GM19468 (cell line): ENCODE measurements at regions not wholly inside any gene's neighbourhood (a gene's known extent, or its start where the extent isn't known, plus 50 kb on each side); places are given as distances from the start of the nearest gene placed in this dataset.

Source experiments
- ATAC-seq: cut with Tn5 transposase; IDR thresholded peaks from one replicate; pipeline ENCODE4 v1.9.1; 2021; ENCODE audit warnings: mild to moderate bottlenecking, moderate library complexity, moderate number of reproducible peaks; ENCODE audit not compliant: unreplicated experiment; ENCODE audit errors: extremely low read depth

DNA sequence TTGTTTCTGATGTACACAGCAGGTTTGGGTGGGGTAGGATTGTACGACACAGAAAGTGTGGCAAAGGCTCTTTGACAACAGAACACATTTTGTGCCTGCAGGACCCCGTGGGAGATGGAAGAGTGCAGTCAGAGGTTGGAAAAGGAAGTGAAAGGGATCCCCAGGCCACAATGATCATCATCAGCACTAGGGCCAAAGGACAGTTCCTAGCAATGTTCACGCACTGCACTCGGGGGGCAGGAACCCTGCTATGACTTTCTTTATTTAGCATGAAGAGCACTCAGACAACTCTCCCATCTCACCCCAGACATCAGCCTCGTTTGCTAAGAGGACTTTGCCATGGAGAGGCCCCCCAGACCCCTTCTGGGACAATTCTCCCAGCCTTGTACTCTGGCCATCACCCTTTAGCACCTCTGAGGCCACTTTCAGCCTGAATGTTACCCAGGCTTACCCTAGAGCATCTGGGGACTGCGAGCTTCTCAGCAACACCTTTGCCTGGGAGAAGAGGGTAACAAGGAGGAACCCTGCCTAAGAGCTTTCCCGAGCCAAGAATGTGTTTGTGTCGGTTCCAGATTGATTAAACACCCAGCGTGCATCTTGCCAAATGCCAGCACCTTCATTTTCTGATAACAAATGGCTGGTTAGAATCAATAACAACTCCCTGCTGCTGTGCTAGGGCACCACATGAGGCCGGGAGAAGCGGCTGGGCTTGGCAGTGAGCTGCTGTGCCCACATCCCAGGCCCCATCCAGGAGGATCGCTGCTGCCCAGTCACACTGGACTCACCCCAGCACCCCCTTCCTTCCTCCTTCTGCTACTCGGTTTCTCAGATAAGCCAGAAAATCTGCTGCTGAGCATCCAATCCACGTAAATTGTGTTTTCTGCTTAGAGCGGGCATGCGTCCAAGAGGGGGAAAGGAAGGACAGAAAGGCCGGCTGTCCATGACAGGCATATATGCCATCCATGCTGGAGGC lies 633.1 kb downstream of the AJAP1 start:
- no peak for ATAC-seq

DNA sequence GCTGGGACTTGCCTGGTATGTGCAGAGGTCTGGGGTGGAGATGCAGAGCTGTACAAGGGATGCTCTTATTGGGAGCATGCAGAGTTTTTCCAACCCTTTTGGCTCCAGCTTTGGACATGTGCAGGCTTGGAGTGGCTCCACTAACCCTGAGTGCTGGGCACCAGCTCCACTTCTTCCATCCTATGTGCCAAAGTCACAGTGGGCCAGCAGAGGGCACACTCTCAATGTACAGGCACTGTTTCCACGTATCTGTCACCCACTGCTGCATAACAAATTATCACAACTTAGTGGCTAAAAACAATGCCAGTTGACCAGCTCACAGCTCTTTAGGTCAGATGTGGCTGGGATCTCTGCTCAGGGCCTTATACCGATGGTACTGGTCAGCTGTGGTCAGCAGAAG lies 631.8 kb downstream of the AJAP1 start:
- no peak for ATAC-seq

DNA sequence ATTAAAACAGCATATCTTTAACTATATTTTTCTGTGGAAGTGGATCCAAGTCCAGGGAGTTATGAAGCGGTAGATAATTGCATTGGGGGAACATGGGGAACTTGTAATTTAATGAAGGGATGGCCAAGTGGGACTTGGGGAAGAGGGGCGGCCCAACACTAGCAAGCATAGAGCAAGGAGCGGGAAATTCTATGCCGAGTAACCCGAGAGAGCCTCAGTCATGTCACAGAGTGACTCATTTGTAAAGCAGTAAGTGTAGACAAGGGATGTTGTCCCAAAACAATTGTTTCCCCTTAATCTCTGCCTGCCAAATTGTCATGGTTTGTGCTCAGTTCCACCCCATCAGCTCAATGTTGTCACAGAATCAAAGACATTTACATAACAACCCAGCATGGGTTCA lies 620.1 kb downstream of the AJAP1 start:
- ATAC-seq: no peak

DNA sequence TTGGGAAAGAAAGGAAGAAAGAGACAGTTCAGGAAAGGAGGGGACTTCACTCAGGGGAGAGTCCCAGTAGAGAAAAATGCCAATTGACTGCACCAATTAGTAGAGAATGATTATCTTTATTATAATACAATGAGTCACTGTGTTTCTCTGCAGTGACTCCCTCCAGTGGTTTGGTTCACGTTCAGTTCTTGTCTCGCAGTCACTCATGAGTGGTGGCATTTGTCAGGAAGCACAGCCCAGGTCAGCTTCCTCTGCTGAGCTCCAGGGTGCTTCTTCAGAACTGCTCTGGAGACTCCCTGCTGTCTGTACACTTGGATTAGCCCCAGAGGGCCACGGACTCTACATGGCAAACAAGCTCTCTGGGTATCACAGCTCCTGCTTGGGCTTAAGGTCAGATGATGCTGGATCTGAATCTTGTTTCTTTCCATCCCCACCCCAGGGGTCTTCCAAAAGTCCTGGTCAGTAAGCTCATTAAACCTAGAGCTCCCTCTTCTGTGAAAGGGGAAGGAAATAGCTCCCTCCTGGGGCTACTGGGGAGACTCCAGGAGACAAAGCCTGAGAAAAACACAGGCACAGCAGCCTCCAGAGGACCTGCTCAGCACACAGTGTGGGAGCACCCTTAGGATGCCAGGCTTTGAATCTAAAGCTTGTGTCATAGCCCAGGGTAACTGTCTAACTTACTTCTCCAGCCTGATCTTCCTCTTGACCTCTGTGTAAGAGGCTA lies 619.0 kb downstream of the AJAP1 start:
- ATAC-seq: no peak

DNA sequence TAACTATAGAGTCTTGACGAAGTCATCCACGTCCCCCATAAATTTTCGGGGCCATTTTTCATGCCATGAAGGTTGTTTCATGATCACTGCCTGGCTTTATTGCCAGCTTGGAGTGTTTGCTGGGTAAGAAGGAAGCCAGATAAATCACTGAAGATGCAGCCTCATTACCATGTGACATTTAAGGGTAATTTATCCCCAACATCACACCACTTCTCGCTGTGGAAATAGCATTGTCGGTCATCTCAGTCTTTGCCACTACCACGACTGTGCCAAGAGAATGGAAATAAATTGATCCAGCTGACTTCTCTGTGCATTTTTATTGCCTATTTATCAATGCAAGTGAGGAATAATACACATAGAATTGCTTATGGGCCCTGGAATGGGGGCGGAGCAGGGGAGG lies 617.9 kb downstream of the AJAP1 start:
- ATAC-seq: no peak

DNA sequence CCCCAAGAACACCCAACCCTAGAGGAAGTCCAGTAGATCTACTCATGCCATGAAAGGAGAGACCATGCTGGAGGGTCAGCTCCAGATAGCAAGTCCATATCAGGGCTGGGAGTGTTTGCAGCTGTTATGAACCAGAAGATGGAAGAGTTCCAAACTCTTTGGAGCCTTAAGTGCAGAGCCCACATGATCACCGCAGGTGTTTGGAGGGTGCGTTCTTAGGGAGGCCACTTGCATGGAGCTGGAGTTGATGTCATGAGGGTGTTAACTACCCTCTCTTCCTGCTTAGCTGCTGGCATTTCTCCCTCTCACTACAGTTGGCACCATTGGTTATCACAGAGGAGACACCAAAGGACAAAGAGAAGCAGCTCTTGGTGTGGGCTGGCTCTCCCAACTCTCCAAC lies 616.9 kb downstream of the AJAP1 start:
- ATAC-seq: no peak

DNA sequence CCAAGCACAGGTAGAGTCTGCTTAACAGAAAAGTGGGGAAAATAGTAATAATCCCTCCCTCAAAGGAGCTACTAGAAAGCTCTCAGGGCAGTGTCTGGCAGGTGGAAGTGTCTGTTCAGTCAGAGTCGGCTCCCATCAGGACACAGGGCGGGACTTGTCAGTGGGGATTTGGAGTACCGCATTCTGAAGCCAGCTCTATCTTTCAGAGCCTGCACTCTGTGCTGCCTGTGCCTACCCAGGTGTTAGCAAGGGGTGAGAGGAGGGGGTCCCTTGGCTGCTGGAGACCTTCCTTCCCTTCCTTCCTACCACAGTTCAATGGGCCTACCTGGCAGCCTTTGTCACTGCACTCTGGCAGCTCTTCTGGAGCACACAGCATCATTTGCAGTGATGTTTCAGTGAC lies 615.5 kb downstream of the AJAP1 start:
- no peak for ATAC-seq

DNA sequence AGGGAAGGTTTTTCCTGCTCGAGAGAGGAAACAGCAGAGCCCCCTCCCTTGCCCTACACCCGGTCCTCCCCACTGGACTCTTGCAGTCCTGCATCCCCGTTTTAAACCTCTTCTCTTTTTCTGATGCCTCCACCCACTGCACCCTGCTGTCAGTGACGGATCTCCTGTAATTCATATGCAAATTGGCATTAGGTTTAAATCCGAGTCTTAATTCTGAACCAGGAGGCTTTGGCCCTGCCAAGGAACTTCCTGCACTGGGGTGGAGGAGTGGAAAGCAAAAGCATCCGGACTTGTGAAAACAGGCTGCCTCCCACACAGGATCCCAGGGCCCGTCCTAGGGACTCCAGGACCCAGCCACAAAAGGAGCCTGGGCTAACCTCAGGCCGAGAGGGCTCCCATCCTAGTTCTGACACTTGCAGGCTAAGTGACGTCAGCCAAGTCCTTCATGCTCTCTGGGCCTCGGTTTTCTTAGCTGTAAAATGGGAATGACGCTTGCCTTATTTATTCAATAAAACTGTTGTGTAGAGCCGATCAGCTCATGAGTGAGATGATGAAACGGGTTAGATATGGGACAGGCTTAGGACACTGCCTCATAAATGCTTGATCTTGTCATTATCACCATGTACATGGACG lies 613.3 kb downstream of the AJAP1 start:
- no peak for ATAC-seq

DNA sequence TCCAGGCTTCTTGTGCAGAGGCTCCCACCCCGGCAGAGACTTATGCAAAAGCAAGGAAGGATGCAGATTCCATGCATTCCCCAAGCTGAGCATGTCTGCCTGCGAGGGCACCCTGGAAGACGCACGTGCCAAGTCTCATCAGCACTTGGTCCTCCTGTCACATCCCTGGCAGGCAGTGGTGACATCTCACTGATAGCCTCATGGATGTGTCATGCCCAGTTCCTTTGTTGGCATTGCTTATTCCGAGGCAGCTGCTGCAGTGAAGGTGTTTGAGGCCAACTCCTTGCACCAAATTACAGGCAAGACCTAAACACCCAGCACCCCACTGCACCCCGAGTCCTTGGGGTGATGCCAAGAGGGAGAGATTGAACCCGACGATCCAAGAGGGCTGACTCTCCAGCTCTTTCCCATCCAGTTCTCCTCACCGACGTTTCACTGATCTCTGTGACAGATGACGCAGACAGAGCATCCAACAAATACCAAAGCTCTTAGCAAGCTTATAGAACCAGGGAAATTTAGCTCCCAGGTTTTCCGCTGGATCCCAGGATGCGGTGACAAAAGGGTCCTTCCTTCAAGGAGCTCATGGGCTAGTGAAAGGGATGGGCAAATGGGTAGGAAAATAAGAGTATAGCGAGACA lies 611.1 kb downstream of the AJAP1 start:
- no peak for ATAC-seq

DNA sequence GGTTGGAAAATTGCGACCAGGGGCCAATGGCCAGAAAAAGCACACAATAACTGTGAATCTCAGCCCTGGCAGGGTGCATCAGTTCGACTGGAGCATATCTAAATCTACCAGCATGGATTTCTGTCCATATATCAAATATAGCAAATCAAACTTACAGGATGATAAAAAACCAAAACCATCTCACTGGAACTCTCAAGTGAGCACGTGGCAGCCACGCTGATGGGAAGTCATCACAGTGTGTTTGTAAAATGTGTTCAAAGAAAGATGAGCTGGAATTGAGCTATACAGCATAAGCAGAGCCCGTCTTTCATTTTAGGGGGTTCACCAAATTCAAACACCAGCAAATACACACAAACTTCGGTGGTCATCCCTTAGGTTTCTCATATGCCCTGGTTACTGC lies 610.1 kb downstream of the AJAP1 start:
- ATAC-seq: no peak

DNA sequence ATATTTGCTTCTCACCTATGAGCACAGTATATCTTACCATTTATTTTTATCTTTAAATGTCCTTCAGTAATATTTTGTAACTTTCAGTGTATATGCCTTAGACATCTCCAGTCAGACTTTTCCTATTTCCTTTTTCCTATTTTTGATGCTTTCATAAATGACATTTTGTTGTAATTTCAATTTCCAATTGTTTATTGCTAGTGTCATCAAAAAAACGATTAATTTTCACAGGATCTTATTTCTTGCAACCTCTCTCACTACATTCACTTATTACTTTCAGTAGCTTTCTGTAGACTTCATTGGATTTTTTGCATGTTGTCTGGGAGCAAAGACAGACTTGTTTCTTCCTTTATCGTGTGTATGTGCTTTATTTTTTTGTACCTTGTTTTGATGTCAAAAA lies 602.4 kb downstream of the AJAP1 start:
- no peak for ATAC-seq

DNA sequence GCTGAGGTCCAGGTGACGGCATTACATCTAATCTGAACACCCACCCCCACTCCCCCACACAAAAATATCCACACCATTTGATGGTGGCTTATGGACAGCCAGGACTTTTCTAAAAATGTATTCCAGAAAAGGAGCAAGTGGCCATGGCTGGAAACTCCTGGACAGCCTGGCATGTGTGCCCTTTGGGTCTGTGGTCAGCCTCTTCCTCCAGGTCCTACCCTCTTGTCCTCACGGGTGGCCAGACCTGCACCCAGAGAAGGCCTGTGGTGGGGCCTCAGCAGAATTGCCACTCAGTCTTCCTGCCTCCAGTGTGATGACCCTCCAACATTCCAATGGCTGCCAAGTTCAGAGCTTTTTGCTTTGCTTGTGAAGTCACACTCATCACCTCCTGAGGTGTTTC lies 600.6 kb downstream of the AJAP1 start:
- ATAC-seq: no peak

DNA sequence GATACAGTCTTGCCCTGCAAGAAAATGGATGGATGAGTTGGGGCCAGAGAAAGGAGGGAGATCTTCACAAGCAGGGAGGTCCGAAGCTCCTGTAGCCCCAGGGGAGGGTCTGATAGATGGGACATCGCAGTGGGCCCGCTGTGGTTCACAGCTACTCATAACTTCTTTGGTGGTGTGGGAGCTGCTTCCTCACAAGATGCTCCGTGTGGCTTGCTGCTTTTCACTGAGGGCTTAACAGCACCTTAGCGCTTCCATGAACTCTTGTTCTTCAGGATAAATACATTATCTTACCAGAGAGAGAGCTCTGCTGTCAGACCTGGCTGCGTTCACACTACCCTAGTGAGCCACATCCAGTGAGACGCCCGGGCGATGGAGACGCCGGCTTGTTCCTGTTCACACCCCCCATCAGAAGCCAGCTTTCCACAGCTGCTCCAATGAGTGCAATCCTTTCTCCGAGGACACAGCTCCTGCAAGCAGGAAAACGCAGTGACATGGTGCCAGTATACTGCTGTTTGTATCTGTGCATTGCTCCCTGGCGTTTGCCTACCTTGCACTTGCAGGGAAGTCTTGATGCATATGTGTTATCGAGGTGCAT lies 599.8 kb downstream of the AJAP1 start:
- ATAC-seq: no peak

DNA sequence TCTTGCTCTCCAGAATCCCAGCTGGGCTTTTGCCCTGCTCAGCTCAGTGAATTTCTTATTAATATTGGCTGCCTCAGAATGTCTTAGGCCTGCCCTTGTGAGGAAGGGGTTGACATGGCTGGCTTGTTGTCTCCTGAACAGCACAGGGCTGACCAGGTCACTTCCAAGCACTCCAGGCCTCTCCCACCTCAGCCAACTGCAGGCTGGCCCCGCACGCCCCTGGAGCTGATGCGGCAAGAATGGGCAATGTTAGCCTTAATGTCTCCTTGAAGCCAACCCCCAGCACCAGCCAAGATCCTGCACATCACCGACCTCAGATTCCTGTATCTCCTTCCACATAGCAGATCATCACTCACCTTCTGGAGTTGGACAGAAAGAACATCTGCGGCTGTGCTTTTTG lies 598.6 kb downstream of the AJAP1 start:
- ATAC-seq: no peak

DNA sequence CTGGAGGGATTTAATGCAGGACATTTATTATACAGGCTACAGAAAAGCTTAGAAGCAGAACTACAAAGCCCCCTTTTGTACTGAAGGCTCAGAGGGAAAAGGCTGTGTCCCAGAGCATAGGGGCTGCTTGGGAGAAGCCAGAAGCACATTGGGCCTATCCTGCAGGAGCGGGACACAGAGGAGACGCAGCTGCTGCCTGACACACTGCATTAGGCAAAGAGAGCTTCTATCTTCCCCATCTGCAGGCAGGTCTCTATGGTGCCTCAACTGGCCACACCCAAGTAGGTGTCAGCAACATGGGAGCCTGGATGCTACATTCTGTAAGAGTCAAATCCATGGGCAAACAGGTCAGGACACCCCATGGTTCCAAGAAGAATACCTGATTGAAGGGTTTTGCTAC lies 595.9 kb downstream of the AJAP1 start:
- no peak for ATAC-seq

DNA sequence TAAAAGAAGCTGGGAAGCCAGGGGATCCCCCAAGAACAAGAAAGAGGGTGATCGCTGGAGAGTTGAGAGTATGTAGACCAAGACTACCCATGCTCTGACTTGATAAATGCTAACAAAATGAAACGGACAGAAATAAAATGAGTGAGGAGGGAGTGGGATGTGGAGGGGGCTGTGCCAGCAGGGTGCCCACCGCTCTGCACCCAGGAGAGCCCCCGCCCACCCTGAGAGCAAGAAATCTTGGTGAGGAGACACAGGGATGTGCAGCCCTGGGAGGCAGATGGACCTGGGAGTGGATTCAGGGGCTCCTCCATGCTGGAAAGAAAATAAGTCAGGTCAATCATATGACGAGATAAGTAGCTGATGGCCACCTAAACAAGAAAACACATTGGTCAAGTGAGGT lies 590.9 kb downstream of the AJAP1 start:
- ATAC-seq: no peak

DNA sequence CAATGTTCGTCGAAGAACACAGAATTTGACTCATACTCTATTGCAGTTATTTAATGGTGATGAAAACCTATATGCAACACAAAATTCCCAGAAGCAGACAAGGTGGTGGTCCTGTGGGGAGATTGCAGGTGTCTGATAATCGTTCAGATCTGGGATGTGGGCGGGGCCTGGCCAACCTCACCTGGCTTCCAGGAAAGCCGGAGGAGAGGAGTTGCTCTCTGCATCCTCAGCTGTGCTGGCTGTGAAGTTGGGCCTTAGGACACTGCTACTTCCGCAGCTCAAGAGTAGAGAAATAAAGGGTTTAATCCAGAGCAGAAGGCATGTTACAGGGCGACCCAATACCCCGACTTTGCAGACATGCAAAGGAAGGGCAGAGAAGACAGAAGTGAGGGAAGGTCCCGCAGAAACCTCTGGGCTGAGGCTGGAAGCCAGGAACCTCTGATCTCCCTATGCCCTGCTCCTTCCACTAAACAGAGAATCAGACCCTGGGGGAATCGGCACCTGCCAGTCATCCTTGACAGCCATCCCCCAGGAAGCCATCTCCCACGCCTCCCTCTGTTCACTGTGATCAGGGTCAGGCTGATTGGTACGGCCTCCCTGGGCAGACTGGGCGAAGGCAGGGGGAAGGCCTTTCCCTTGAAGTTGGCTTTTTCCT lies 590.3 kb downstream of the AJAP1 start:
- ATAC-seq: no peak

DNA sequence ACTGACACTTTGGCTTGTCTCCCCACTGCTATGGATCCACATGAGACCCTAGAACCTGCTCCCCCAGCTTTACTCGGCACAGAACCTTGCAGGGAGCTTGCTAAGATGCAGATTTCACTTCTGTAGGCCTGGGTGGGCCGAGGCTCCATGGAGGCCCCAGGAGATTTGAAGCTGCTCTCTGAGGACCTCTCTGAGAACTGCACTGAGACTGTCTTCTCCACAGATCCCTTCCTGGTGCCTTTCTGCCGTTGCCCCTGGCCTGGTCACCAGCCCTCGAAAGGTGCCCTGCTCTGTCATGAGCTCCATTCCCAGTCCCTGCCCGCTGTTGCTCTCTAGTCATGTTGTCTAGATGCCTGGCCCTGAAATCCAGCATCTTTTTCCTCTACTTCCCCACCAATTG lies 588.4 kb downstream of the AJAP1 start:
- no peak for ATAC-seq

DNA sequence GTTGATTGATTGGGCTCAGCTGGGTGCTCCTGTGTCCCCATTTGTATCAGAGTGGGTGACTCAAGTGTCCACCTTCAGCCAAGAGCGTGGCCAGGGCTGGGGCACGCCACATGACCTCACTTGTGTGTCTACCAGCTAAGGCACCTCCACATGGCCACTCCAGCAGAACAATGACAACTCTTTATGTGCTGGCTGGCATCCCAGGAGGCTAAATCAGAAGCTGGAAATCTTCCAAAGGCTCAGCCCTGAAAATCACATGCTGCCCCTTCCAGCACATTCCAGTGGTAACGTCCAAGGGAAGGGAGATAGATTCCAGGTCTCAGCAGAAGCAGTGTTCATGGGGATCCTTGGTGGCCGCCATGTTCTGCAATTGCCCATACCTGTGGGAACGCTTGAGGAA lies 585.5 kb downstream of the AJAP1 start:
- ATAC-seq: no peak
